ENCODE measurements at regions not wholly inside any gene's neighbourhood (a gene's known extent, or its start where the extent isn't known, plus 50 kb on each side); places are given as distances from the start of the nearest gene placed in this dataset.

GRCh38 chr2:7454592-7454991 lies 537.4 kb downstream of the RNF144A start:
- no peak for DNase-seq (ENCODE audit: low read depth)
- no peak overlapping the region for H3K4me3 ChIP-seq (ENCODE audit: low read length)
- TF ChIP-seq, protein P1, sequence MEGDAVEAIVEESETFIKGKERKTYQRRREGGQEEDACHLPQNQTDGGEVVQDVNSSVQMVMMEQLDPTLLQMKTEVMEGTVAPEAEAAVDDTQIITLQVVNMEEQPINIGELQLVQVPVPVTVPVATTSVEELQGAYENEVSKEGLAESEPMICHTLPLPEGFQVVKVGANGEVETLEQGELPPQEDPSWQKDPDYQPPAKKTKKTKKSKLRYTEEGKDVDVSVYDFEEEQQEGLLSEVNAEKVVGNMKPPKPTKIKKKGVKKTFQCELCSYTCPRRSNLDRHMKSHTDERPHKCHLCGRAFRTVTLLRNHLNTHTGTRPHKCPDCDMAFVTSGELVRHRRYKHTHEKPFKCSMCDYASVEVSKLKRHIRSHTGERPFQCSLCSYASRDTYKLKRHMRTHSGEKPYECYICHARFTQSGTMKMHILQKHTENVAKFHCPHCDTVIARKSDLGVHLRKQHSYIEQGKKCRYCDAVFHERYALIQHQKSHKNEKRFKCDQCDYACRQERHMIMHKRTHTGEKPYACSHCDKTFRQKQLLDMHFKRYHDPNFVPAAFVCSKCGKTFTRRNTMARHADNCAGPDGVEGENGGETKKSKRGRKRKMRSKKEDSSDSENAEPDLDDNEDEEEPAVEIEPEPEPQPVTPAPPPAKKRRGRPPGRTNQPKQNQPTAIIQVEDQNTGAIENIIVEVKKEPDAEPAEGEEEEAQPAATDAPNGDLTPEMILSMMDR (conservative IDR thresholded peaks at IDR 0.05; ENCODE audit: low read depth, low read length) = no peak

- TF ChIP-seq, protein P1 (conservative IDR thresholded peaks at IDR 0.05; ENCODE audit: low read depth, low read length) = no peak
- no peak overlapping the region for H3K4me3 ChIP-seq (ENCODE audit: low read length)
- no peak for DNase-seq (ENCODE audit: low read depth)
These were observed 539.5 kb downstream of the RNF144A start for GRCh38 chr2:7456762-7457161.

DNA sequence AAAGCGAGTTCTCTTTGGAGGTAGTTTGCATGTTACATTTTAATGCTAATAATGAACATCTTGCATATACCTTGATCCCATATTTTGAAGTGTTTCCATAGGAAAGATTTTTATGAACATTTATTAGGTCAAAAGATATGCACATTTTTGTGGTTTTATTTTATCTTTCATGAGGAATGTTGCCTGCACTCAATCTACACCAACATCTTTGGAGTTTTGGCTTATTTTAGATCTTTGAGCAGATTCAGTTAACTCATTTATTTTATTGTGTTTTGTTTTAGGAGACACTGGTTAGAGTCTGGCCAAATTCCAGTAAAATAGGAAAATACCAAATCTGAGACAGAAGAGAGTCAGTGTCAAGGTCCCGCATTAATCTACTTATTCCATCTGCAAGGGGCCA lies 540.9 kb downstream of the RNF144A start:
- H3K4me3 ChIP-seq (ENCODE audit: low read length) = no peak overlapping the region
- TF ChIP-seq, protein P1 (conservative IDR thresholded peaks at IDR 0.05; ENCODE audit: low read depth, low read length) = no peak
- no peak for DNase-seq (ENCODE audit: low read depth)

GRCh38 chr2:7467782-7468447 lies 550.7 kb downstream of the RNF144A start:
- H3K4me3 ChIP-seq (ENCODE audit: low read length) = no peak overlapping the region
- TF ChIP-seq, protein P1 (conservative IDR thresholded peaks at IDR 0.05; ENCODE audit: low read depth, low read length) = no peak
- DNase-seq (ENCODE audit: low read depth) = no peak

DNA sequence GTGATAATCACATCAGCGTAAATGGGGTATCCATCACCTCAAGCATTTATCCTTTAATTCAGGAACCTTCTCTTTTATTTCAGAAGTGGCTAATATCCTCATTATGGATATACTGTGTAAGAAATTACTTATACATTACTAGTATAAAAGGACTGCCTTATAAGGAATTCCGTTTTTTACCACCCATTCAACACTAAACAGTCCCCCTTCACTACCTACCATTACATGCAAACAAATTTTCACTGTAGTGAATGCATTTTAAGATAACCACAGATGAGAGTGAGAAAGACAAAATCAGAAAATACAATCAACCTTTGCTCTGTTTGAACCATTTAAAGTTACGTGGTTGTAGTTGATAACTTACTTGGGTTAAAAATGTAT lies 551.2 kb downstream of the RNF144A start:
- no peak for DNase-seq (ENCODE audit: low read depth)
- H3K4me3 ChIP-seq (ENCODE audit: low read length) = no peak overlapping the region
- TF ChIP-seq, protein P1 (conservative IDR thresholded peaks at IDR 0.05; ENCODE audit: low read depth, low read length) = no peak

- H3K4me3 ChIP-seq (ENCODE audit: low read length) = no peak overlapping the region
- TF ChIP-seq, protein P1 (conservative IDR thresholded peaks at IDR 0.05; ENCODE audit: low read depth, low read length) = no peak
- DNase-seq (ENCODE audit: low read depth) = no peak
These were observed 551.7 kb downstream of the RNF144A start for GRCh38 chr2:7468955-7469354.

GRCh38 chr2:7471185-7471584 lies 554.0 kb downstream of the RNF144A start:
- no peak for DNase-seq (ENCODE audit: low read depth)
- TF ChIP-seq, protein P1 (conservative IDR thresholded peaks at IDR 0.05; ENCODE audit: low read depth, low read length) = no peak

More at GRCh38 chr2:7471185-7471584, 554.0 kb downstream of the RNF144A start:
- no peak overlapping the region for H3K4me3 ChIP-seq (ENCODE audit: low read length)

Data from retinal pigment epithelial cell (primary cell).